ENCODE measurements at regions not wholly inside any gene's neighbourhood (a gene's known extent, or its start where the extent isn't known, plus 50 kb on each side); places are given as distances from the start of the nearest gene placed in this dataset.
A peak's percentile ranks its signal among the peaks of the same experiment; 100 is the strongest.

GRCh38 chr15:94734460-94734859, 503.1 kb downstream of the MCTP2 start:
- TF ChIP-seq TAF1 (IDR thresholded peaks at IDR 0.05; ENCODE audit: low read depth, low read length) (no peak), PAX5 (IDR thresholded peaks at IDR 0.05; ENCODE audit: insufficient read depth, low read length, severe bottlenecking) (no peak), SPI1 (IDR thresholded peaks at IDR 0.05; ENCODE audit: low read depth, low read length) (no peak), POLR2AphosphoS5 (IDR thresholded peaks at IDR 0.05; ENCODE audit: low read depth, low read length) (no peak), POU2F2 (IDR thresholded peaks at IDR 0.05; ENCODE audit: low read depth, low read length) (no peak), POLR2A (IDR thresholded peaks at IDR 0.05; ENCODE audit: low read depth, low read length) (no peak)
- FAIRE-seq (no peak), DNase-seq (ENCODE audit: insufficient read length, low spot score) (no peak)

GRCh38 chr15:94736236-94736635, 504.9 kb downstream of the MCTP2 start:
- DNase-seq (ENCODE audit: insufficient read length, low spot score) (no peak), FAIRE-seq (no peak)

GRCh38 chr15:94739639-94740038, 508.3 kb downstream of the MCTP2 start:
- FAIRE-seq (no peak), DNase-seq (ENCODE audit: insufficient read length, low spot score) (no peak)
- TF ChIP-seq POLR2A (IDR thresholded peaks at IDR 0.05; ENCODE audit: low read depth, low read length) (no peak), PAX5 (IDR thresholded peaks at IDR 0.05; ENCODE audit: insufficient read depth, low read length, severe bottlenecking) (no peak), POLR2AphosphoS5 (IDR thresholded peaks at IDR 0.05; ENCODE audit: low read depth, low read length) (no peak), SPI1 (IDR thresholded peaks at IDR 0.05; ENCODE audit: low read depth, low read length) (no peak), TAF1 (IDR thresholded peaks at IDR 0.05; ENCODE audit: low read depth, low read length) (no peak)

More at GRCh38 chr15:94736236-94736635, 504.9 kb downstream of the MCTP2 start:
- no peak for TF ChIP-seq TAF1 (IDR thresholded peaks at IDR 0.05; ENCODE audit: low read depth, low read length)
- TF ChIP-seq POLR2AphosphoS5 (IDR thresholded peaks at IDR 0.05; ENCODE audit: low read depth, low read length), result no peak
- TF ChIP-seq POLR2A (IDR thresholded peaks at IDR 0.05; ENCODE audit: low read depth, low read length), result no peak
- no peak for TF ChIP-seq SPI1 (IDR thresholded peaks at IDR 0.05; ENCODE audit: low read depth, low read length)
- TF ChIP-seq POU2F2 (IDR thresholded peaks at IDR 0.05; ENCODE audit: low read depth, low read length), result no peak
- TF ChIP-seq PAX5 (IDR thresholded peaks at IDR 0.05; ENCODE audit: insufficient read depth, low read length, severe bottlenecking), result no peak

GRCh38 chr15:94740469-94740868, 509.1 kb downstream of the MCTP2 start:
- DNase-seq (ENCODE audit: insufficient read length, low spot score) (no peak), FAIRE-seq (no peak)
- TF ChIP-seq POLR2A (IDR thresholded peaks at IDR 0.05; ENCODE audit: low read depth, low read length), result no peak
- TF ChIP-seq POU2F2 (IDR thresholded peaks at IDR 0.05; ENCODE audit: low read depth, low read length), result no peak
- no peak for TF ChIP-seq PAX5 (IDR thresholded peaks at IDR 0.05; ENCODE audit: insufficient read depth, low read length, severe bottlenecking)
- TF ChIP-seq TAF1 (IDR thresholded peaks at IDR 0.05; ENCODE audit: low read depth, low read length), result no peak
- no peak for TF ChIP-seq SPI1 (IDR thresholded peaks at IDR 0.05; ENCODE audit: low read depth, low read length)
- no peak for TF ChIP-seq POLR2AphosphoS5 (IDR thresholded peaks at IDR 0.05; ENCODE audit: low read depth, low read length)

GRCh38 chr15:94743668-94744067, 512.3 kb downstream of the MCTP2 start:
- DNase-seq (ENCODE audit: insufficient read length, low spot score) (no peak), FAIRE-seq (no peak)
- no peak for TF ChIP-seq SPI1 (IDR thresholded peaks at IDR 0.05; ENCODE audit: low read depth, low read length)
- TF ChIP-seq POU2F2 (IDR thresholded peaks at IDR 0.05; ENCODE audit: low read depth, low read length), result no peak
- no peak for TF ChIP-seq POLR2A (IDR thresholded peaks at IDR 0.05; ENCODE audit: low read depth, low read length)
- no peak for TF ChIP-seq TAF1 (IDR thresholded peaks at IDR 0.05; ENCODE audit: low read depth, low read length)
- no peak for TF ChIP-seq POLR2AphosphoS5 (IDR thresholded peaks at IDR 0.05; ENCODE audit: low read depth, low read length)
- no peak for TF ChIP-seq PAX5 (IDR thresholded peaks at IDR 0.05; ENCODE audit: insufficient read depth, low read length, severe bottlenecking)

GRCh38 chr15:94744080-94744793, 512.9 kb downstream of the MCTP2 start:
- FAIRE-seq, result no peak
- TF ChIP-seq POLR2AphosphoS5 (IDR thresholded peaks at IDR 0.05; ENCODE audit: low read depth, low read length), result no peak
- no peak for DNase-seq (ENCODE audit: insufficient read length, low spot score)

- no peak for DNase-seq (ENCODE audit: insufficient read length, low spot score)
- TF ChIP-seq TAF1 (IDR thresholded peaks at IDR 0.05; ENCODE audit: low read depth, low read length), result no peak
- no peak for TF ChIP-seq PAX5 (IDR thresholded peaks at IDR 0.05; ENCODE audit: insufficient read depth, low read length, severe bottlenecking)
- TF ChIP-seq POLR2AphosphoS5 (IDR thresholded peaks at IDR 0.05; ENCODE audit: low read depth, low read length), result no peak
- no peak for TF ChIP-seq POLR2A (IDR thresholded peaks at IDR 0.05; ENCODE audit: low read depth, low read length)
- TF ChIP-seq POU2F2 (IDR thresholded peaks at IDR 0.05; ENCODE audit: low read depth, low read length), result no peak
- TF ChIP-seq SPI1 (IDR thresholded peaks at IDR 0.05; ENCODE audit: low read depth, low read length), result no peak
- no peak for FAIRE-seq
These were observed 514.0 kb downstream of the MCTP2 start for GRCh38 chr15:94745371-94745770.

- TF ChIP-seq POLR2A (IDR thresholded peaks at IDR 0.05; ENCODE audit: low read depth, low read length) (no peak), POLR2AphosphoS5 (IDR thresholded peaks at IDR 0.05; ENCODE audit: low read depth, low read length) (no peak), TAF1 (IDR thresholded peaks at IDR 0.05; ENCODE audit: low read depth, low read length) (no peak), SPI1 (IDR thresholded peaks at IDR 0.05; ENCODE audit: low read depth, low read length) (no peak), PAX5 (IDR thresholded peaks at IDR 0.05; ENCODE audit: insufficient read depth, low read length, severe bottlenecking) (no peak)
- FAIRE-seq (no peak), DNase-seq (ENCODE audit: insufficient read length, low spot score) (no peak)
These were observed 516.1 kb downstream of the MCTP2 start for GRCh38 chr15:94747510-94747909.

GRCh38 chr15:94749811-94750617, 518.7 kb downstream of the MCTP2 start:
- no peak for TF ChIP-seq POU2F2 (IDR thresholded peaks at IDR 0.05; ENCODE audit: low read depth, low read length)
- peak; percentile 79 for TF ChIP-seq SPI1 (IDR thresholded peaks at IDR 0.05; ENCODE audit: low read depth, low read length)
- peak; percentile 2 for DNase-seq (ENCODE audit: insufficient read length, low spot score)
- no peak for FAIRE-seq

GRCh38 chr15:94760348-94760747, 529.0 kb downstream of the MCTP2 start:
- FAIRE-seq (no peak), DNase-seq (ENCODE audit: insufficient read length, low spot score) (no peak)
- no peak for TF ChIP-seq POLR2A (IDR thresholded peaks at IDR 0.05; ENCODE audit: low read depth, low read length)
- TF ChIP-seq POLR2AphosphoS5 (IDR thresholded peaks at IDR 0.05; ENCODE audit: low read depth, low read length), result no peak
- no peak for TF ChIP-seq TAF1 (IDR thresholded peaks at IDR 0.05; ENCODE audit: low read depth, low read length)

All from GM12891 (cell line).